Thyroid gland (tissue), 4 donors: ENCODE measurements at regions not wholly inside any gene's neighbourhood (a gene's known extent, or its start where the extent isn't known, plus 50 kb on each side); places are given as distances from the start of the nearest gene placed in this dataset.

Source experiments
- CTCF ChIP-seq, 6 experiments: fragments of 200-600 bp in 3 of 6; fragments of 450-650 bp in 3 of 6; sonication (generic) in 3 of 6; IDR thresholded peaks; one replicate each; pipeline ENCODE4 v1.5.1; 2016 to 2019; ENCODE audit warnings: antibody characterized with exemption in 6 of 6, mild to moderate bottlenecking in 2 of 6, inconsistent platforms in 1 of 6, moderate library complexity in 1 of 6
- POLR2A ChIP-seq, 2 donors: fragments of 450-650 bp; IDR thresholded peaks; one replicate each; pipeline ENCODE4 v1.6.1; 2017; ENCODE audit warnings: antibody characterized with exemption in 2 of 2, mild to moderate bottlenecking in 2 of 2, moderate library complexity in 1 of 2

DNA sequence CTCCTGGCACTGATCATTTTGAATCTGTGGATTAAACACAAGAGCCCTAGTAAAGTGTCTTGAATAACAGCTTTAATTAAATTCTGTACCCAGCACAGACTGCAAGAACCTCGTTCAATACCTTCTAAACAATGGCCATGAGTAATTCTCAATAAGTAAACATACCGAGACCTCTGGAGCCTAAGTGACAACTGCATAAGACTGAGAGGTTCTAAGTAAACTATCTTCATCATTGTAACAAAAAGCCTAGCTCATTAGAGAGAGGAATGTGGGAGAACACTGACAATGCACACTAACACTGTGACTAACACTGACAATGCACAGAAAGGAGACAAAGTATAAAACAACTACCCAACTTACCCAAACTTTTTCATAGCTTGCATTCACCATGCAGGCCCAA is 117.4 kb downstream of the ELAPOR2 start:
- TF ChIP-seq CTCF (IDR thresholded peaks at IDR 0.05) (no peak), POLR2A (IDR thresholded peaks at IDR 0.05) (no peak)
